ENCODE measurements at regions not wholly inside any gene's neighbourhood (a gene's known extent, or its start where the extent isn't known, plus 50 kb on each side); places are given as distances from the start of the nearest gene placed in this dataset.

GRCh38 chr2:56475191-56475590 lies 291.4 kb downstream of the CCDC85A start:
- H3K27me3 Mint-ChIP-seq: no peaks in the 10 kb centered on the region
- ATAC-seq (no peak), DNase-seq (no peak)
- H3K4me1 Mint-ChIP-seq: no peaks in the 10 kb centered on the region
- no peak overlapping the region for H3K27ac Mint-ChIP-seq
- no peaks in the 10 kb centered on the region for H3K36me3 Mint-ChIP-seq (ENCODE audit: low read depth)
- no peaks in the 10 kb centered on the region for H3K9me3 ChIP-seq (ENCODE audit: control insufficient read depth, low read length, poor library complexity, severe bottlenecking)
- H3K4me3 Mint-ChIP-seq: no peak overlapping the region

GRCh38 chr2:56476509-56477071 lies 292.8 kb downstream of the CCDC85A start:
- DNase-seq (no peak), ATAC-seq (no peak)
- Mint-ChIP-seq H3K36me3 (ENCODE audit: low read depth) (no peaks in the 10 kb centered on the region), H3K27me3 (no peaks in the 10 kb centered on the region), H3K4me1 (no peaks in the 10 kb centered on the region), H3K27ac (no peak overlapping the region), H3K4me3 (no peak overlapping the region)
- no peaks in the 10 kb centered on the region for H3K9me3 ChIP-seq (ENCODE audit: control insufficient read depth, low read length, poor library complexity, severe bottlenecking)

GRCh38 chr2:56478027-56478426 lies 294.2 kb downstream of the CCDC85A start:
- Mint-ChIP-seq H3K4me1 (no peaks in the 10 kb centered on the region), H3K27me3 (no peaks in the 10 kb centered on the region), H3K36me3 (ENCODE audit: low read depth) (no peaks in the 10 kb centered on the region)

GRCh38 chr2:56483081-56483480 lies 299.3 kb downstream of the CCDC85A start:
- ATAC-seq: no peak
- no peaks in the 10 kb centered on the region for H3K9me3 ChIP-seq (ENCODE audit: control insufficient read depth, low read length, poor library complexity, severe bottlenecking)
- no peak overlapping the region for H3K4me3 Mint-ChIP-seq
- H3K4me1 Mint-ChIP-seq: no peaks in the 10 kb centered on the region
- no peaks in the 10 kb centered on the region for H3K27me3 Mint-ChIP-seq
- DNase-seq: no peak
- H3K27ac Mint-ChIP-seq: no peak overlapping the region
- H3K36me3 Mint-ChIP-seq (ENCODE audit: low read depth): no peaks in the 10 kb centered on the region

More at GRCh38 chr2:56478027-56478426, 294.2 kb downstream of the CCDC85A start:
- Mint-ChIP-seq H3K27ac (no peak overlapping the region), H3K4me3 (no peak overlapping the region)
- ATAC-seq (no peak), DNase-seq (no peak)
- no peaks in the 10 kb centered on the region for H3K9me3 ChIP-seq (ENCODE audit: control insufficient read depth, low read length, poor library complexity, severe bottlenecking)

GRCh38 chr2:56484906-56485305 lies 301.1 kb downstream of the CCDC85A start:
- Mint-ChIP-seq H3K27ac (no peak overlapping the region), H3K36me3 (ENCODE audit: low read depth) (no peaks in the 10 kb centered on the region), H3K4me3 (no peak overlapping the region), H3K27me3 (no peaks in the 10 kb centered on the region), H3K4me1 (no peaks in the 10 kb centered on the region)
- no peak for ATAC-seq
- H3K9me3 ChIP-seq (ENCODE audit: control insufficient read depth, low read length, poor library complexity, severe bottlenecking): no peaks in the 10 kb centered on the region
- DNase-seq: no peak

- H3K9me3 ChIP-seq (ENCODE audit: control insufficient read depth, low read length, poor library complexity, severe bottlenecking): peaks cover under 1% of the 10 kb centered on the region
- Mint-ChIP-seq H3K27me3 (no peaks in the 10 kb centered on the region), H3K4me3 (no peak overlapping the region), H3K27ac (no peak overlapping the region), H3K4me1 (no peaks in the 10 kb centered on the region), H3K36me3 (ENCODE audit: low read depth) (no peaks in the 10 kb centered on the region)
- ATAC-seq (no peak), DNase-seq (no peak)
These were observed 316.5 kb downstream of the CCDC85A start for GRCh38 chr2:56500317-56500716.

GRCh38 chr2:56502616-56503015 lies 318.8 kb downstream of the CCDC85A start:
- H3K9me3 ChIP-seq (ENCODE audit: control insufficient read depth, low read length, poor library complexity, severe bottlenecking): peaks cover 3% of the 10 kb centered on the region
- H3K27ac Mint-ChIP-seq: no peak overlapping the region
- no peaks in the 10 kb centered on the region for H3K4me1 Mint-ChIP-seq
- H3K36me3 Mint-ChIP-seq (ENCODE audit: low read depth): no peaks in the 10 kb centered on the region
- ATAC-seq (no peak), DNase-seq (no peak)
- H3K27me3 Mint-ChIP-seq: no peaks in the 10 kb centered on the region
- H3K4me3 Mint-ChIP-seq: no peak overlapping the region

GRCh38 chr2:56505885-56506284 lies 322.1 kb downstream of the CCDC85A start:
- no peaks in the 10 kb centered on the region for H3K36me3 Mint-ChIP-seq (ENCODE audit: low read depth)
- no peak overlapping the region for H3K4me3 Mint-ChIP-seq
- H3K27me3 Mint-ChIP-seq: no peaks in the 10 kb centered on the region
- ATAC-seq: no peak
- H3K9me3 ChIP-seq (ENCODE audit: control insufficient read depth, low read length, poor library complexity, severe bottlenecking): peaks cover 7% of the 10 kb centered on the region
- no peak overlapping the region for H3K27ac Mint-ChIP-seq
- H3K4me1 Mint-ChIP-seq: no peaks in the 10 kb centered on the region
- no peak for DNase-seq

GRCh38 chr2:56508662-56509061 lies 324.9 kb downstream of the CCDC85A start:
- H3K36me3 Mint-ChIP-seq (ENCODE audit: low read depth): no peaks in the 10 kb centered on the region
- H3K4me3 Mint-ChIP-seq: no peak overlapping the region

GRCh38 chr2:56510610-56511009 lies 326.8 kb downstream of the CCDC85A start:
- no peaks in the 10 kb centered on the region for H3K4me1 Mint-ChIP-seq
- no peak overlapping the region for H3K27ac Mint-ChIP-seq
- H3K4me3 Mint-ChIP-seq: no peak overlapping the region
- no peak for DNase-seq
- no peaks in the 10 kb centered on the region for H3K27me3 Mint-ChIP-seq
- H3K36me3 Mint-ChIP-seq (ENCODE audit: low read depth): no peaks in the 10 kb centered on the region
- ATAC-seq: no peak
- H3K9me3 ChIP-seq (ENCODE audit: control insufficient read depth, low read length, poor library complexity, severe bottlenecking): peaks cover 4% of the 10 kb centered on the region

More at GRCh38 chr2:56508662-56509061, 324.9 kb downstream of the CCDC85A start:
- Mint-ChIP-seq H3K27me3 (no peaks in the 10 kb centered on the region), H3K4me1 (no peaks in the 10 kb centered on the region), H3K27ac (no peak overlapping the region)
- ATAC-seq (no peak), DNase-seq (no peak)
- H3K9me3 ChIP-seq (ENCODE audit: control insufficient read depth, low read length, poor library complexity, severe bottlenecking): peaks cover 7% of the 10 kb centered on the region

GRCh38 chr2:56515399-56515798 lies 331.6 kb downstream of the CCDC85A start:
- Mint-ChIP-seq H3K36me3 (ENCODE audit: low read depth) (no peaks in the 10 kb centered on the region), H3K4me3 (no peak overlapping the region), H3K27ac (no peak overlapping the region), H3K4me1 (no peaks in the 10 kb centered on the region), H3K27me3 (no peaks in the 10 kb centered on the region)
- no peak for ATAC-seq
- DNase-seq: no peak
- no peaks in the 10 kb centered on the region for H3K9me3 ChIP-seq (ENCODE audit: control insufficient read depth, low read length, poor library complexity, severe bottlenecking)

- no peak overlapping the region for H3K4me3 Mint-ChIP-seq
- H3K36me3 Mint-ChIP-seq (ENCODE audit: low read depth): no peaks in the 10 kb centered on the region
- no peak for DNase-seq
- H3K27ac Mint-ChIP-seq: no peak overlapping the region
- ATAC-seq: no peak
- no peaks in the 10 kb centered on the region for H3K4me1 Mint-ChIP-seq
- no peaks in the 10 kb centered on the region for H3K27me3 Mint-ChIP-seq
- no peaks in the 10 kb centered on the region for H3K9me3 ChIP-seq (ENCODE audit: control insufficient read depth, low read length, poor library complexity, severe bottlenecking)
These were observed 336.0 kb downstream of the CCDC85A start for GRCh38 chr2:56519806-56520205.

GRCh38 chr2:56522605-56523089 lies 338.9 kb downstream of the CCDC85A start:
- H3K9me3 ChIP-seq (ENCODE audit: control insufficient read depth, low read length, poor library complexity, severe bottlenecking): no peaks in the 10 kb centered on the region
- H3K36me3 Mint-ChIP-seq (ENCODE audit: low read depth): no peaks in the 10 kb centered on the region

GRCh38 chr2:56523816-56524215 lies 340.0 kb downstream of the CCDC85A start:
- no peaks in the 10 kb centered on the region for H3K9me3 ChIP-seq (ENCODE audit: control insufficient read depth, low read length, poor library complexity, severe bottlenecking)
- no peaks in the 10 kb centered on the region for H3K36me3 Mint-ChIP-seq (ENCODE audit: low read depth)
- H3K4me1 Mint-ChIP-seq: no peaks in the 10 kb centered on the region
- no peak for DNase-seq
- no peak for ATAC-seq
- no peaks in the 10 kb centered on the region for H3K27me3 Mint-ChIP-seq
- no peak overlapping the region for H3K27ac Mint-ChIP-seq
- H3K4me3 Mint-ChIP-seq: no peak overlapping the region

More at GRCh38 chr2:56522605-56523089, 338.9 kb downstream of the CCDC85A start:
- ATAC-seq: no peak
- Mint-ChIP-seq H3K4me3 (no peak overlapping the region), H3K4me1 (no peaks in the 10 kb centered on the region), H3K27me3 (no peaks in the 10 kb centered on the region), H3K27ac (no peak overlapping the region)
- no peak for DNase-seq

All from T-helper 17 cell (primary cell).